ENCODE measurements at regions not wholly inside any gene's neighbourhood (a gene's known extent, or its start where the extent isn't known, plus 50 kb on each side); places are given as distances from the start of the nearest gene placed in this dataset.
"Not testable (repeated sequence)": the region's sequence is repeated elsewhere in the genome, so short reads cannot be mapped to it uniquely, and the experiment has no call there.

GRCh38 chr6:141890661-141891060 is 242.1 kb upstream of the GJE1 start:
- DNase-seq (ENCODE audit: low spot score in 2 of 2) (no peak), FAIRE-seq (no peak)

- FAIRE-seq (no peak), DNase-seq (ENCODE audit: low spot score in 2 of 2) (no peak)
Observed at GRCh38 chr6:141884850-141885249, 247.9 kb upstream of the GJE1 start.

GRCh38 chr6:141878686-141879085 is 254.0 kb upstream of the GJE1 start:
- DNase-seq (ENCODE audit: low spot score in 2 of 2) (no peak), FAIRE-seq (no peak)

- DNase-seq (ENCODE audit: low spot score in 2 of 2) (no peak), FAIRE-seq (no peak)
Observed at GRCh38 chr6:141877275-141877983, 255.3 kb upstream of the GJE1 start.

GRCh38 chr6:141874930-141875602 is 257.7 kb upstream of the GJE1 start:
- FAIRE-seq (no peak), DNase-seq (ENCODE audit: low spot score in 2 of 2) (no peak)

- not testable (repeated sequence) for DNase-seq (ENCODE audit: low spot score in 2 of 2); FAIRE-seq
Observed at GRCh38 chr6:141869509-141869908, 263.2 kb upstream of the GJE1 start.

- DNase-seq (ENCODE audit: low spot score in 2 of 2): no peak
- FAIRE-seq: no peak
Observed at GRCh38 chr6:141867767-141868166, 265.0 kb upstream of the GJE1 start.

GRCh38 chr6:141866731-141867497 is 265.8 kb upstream of the GJE1 start:
- DNase-seq (ENCODE audit: low spot score in 2 of 2) (no peak), FAIRE-seq (no peak)

- no peak for FAIRE-seq
- DNase-seq (ENCODE audit: low spot score in 2 of 2): no peak
Observed at GRCh38 chr6:141851063-141851462, 281.7 kb upstream of the GJE1 start.

- FAIRE-seq (no peak), DNase-seq (ENCODE audit: low spot score in 2 of 2) (no peak)
Observed at GRCh38 chr6:141848029-141848890, 284.5 kb upstream of the GJE1 start.

- FAIRE-seq (no peak), DNase-seq (ENCODE audit: low spot score in 2 of 2) (no peak)
Observed at GRCh38 chr6:141846639-141847038, 286.1 kb upstream of the GJE1 start.

GRCh38 chr6:141843178-141843834 is 289.4 kb upstream of the GJE1 start:
- DNase-seq (ENCODE audit: low spot score in 2 of 2): no peak
- no peak for FAIRE-seq

GRCh38 chr6:141833001-141833655 is 299.6 kb upstream of the GJE1 start:
- DNase-seq (ENCODE audit: low spot score in 2 of 2) (no peak), FAIRE-seq (no peak)

GRCh38 chr6:141830530-141830929 is 302.2 kb upstream of the GJE1 start:
- FAIRE-seq (no peak), DNase-seq (ENCODE audit: low spot score in 2 of 2) (no peak)

GRCh38 chr6:141829566-141830360 is 303.0 kb upstream of the GJE1 start:
- DNase-seq (ENCODE audit: low spot score in 2 of 2) (no peak), FAIRE-seq (no peak)

- FAIRE-seq: no peak
- DNase-seq (ENCODE audit: low spot score in 2 of 2): no peak
Observed at GRCh38 chr6:141824350-141824749, 308.4 kb upstream of the GJE1 start.

GRCh38 chr6:141815039-141815438 is 317.7 kb upstream of the GJE1 start:
- not testable (repeated sequence) for FAIRE-seq; DNase-seq (ENCODE audit: low spot score in 2 of 2)

GRCh38 chr6:141809901-141810300 is 322.8 kb upstream of the GJE1 start:
- FAIRE-seq (no peak), DNase-seq (ENCODE audit: low spot score in 2 of 2) (no peak)

GRCh38 chr6:141808662-141809061 is 324.1 kb upstream of the GJE1 start:
- FAIRE-seq (no peak), DNase-seq (ENCODE audit: low spot score in 2 of 2) (no peak)

All from frontal cortex (tissue), 3 donors.